K562 (cell line): ENCODE measurements at regions not wholly inside any gene's neighbourhood (a gene's known extent, or its start where the extent isn't known, plus 50 kb on each side); places are given as distances from the start of the nearest gene placed in this dataset.

Experiments used
- ATAC-seq: fragments of 200-7000 bp; cut with Tn5 transposase; 3 replicates; pipeline ENCODE4 v1.9.1; 2020; ENCODE audit warnings: moderate library complexity
- BruUV-seq: library from RNA; stranded (reverse); fragments of 400-500 nt; replicated peaks from 2 replicates; lab custom pipeline; 2021; lab: Mats Ljungman, UMichigan
- CTCF ChIA-PET: fragments of 300-600 bp; formaldehyde crosslinking; extraction: SDS; loops from one replicate; lab custom pipeline; 2021; ENCODE audit warnings: low intra/inter-chr PET ratio; lab: Yijun Ruan, JAX
- POLR2A ChIA-PET: fragments of 300-600, 350-650 bp; sonication (Branson Sonifier 250); formaldehyde crosslinking; extraction: SDS; loops from one replicate; lab custom pipeline; 2021; ENCODE audit warnings: antibody characterized with exemption, inconsistent platforms; lab: Yijun Ruan, JAX
- DNase-seq, 4 experiments: peaks; one replicate each; pipeline versions ENCODE4 v3.0.0 to v3.0.0-alpha.2; 2011 to 2018; ENCODE audit warnings: low spot score in 3 of 4, mixed read lengths in 3 of 4; ENCODE audit errors: extremely low read depth in 1 of 4
- FAIRE-seq: peaks from 2 replicates; lab custom pipeline; 2011; peaks lifted over from hg19 to GRCh38; lab: Jason Lieb, UNC
- H2AFZ ChIP-seq: 2 replicates; pipeline ENCODE4 v1.6.0; 2011; ENCODE audit warnings: low read depth, low read length, control low read depth, inconsistent platforms
- H3K27ac ChIP-seq: fragments of 200-600 bp; 3 replicates; pipeline ENCODE4 v1.8.0; 2011; ENCODE audit warnings: low read depth, mild to moderate bottlenecking, control low read depth, inconsistent platforms, low read length, moderate library complexity, mixed read lengths; ENCODE audit errors: extremely low read depth
- H3K27me3 ChIP-seq, 2 experiments: fragments of 300-600 bp in 1 of 2; 2 replicates in 1 of 2; 3 replicates in 1 of 2; pipeline versions ENCODE4 v1.6.0 to v1.8.0; 2011; ENCODE audit warnings: inconsistent platforms in 2 of 2, low read length in 2 of 2, mild to moderate bottlenecking in 1 of 2, mixed read lengths in 1 of 2, moderate library complexity in 1 of 2; ENCODE audit not compliant: control insufficient read depth in 2 of 2, insufficient read depth in 2 of 2
- H3K36me3 ChIP-seq: fragments of 300-600 bp; 3 replicates; pipeline ENCODE4 v1.8.0; 2011; ENCODE audit warnings: mild to moderate bottlenecking, low read length, inconsistent platforms; ENCODE audit not compliant: control insufficient read depth, insufficient read depth
- H3K4me1 ChIP-seq, 2 experiments: fragments of 200-600 bp in 1 of 2; replicated peaks in 1 of 2; 2 replicates in 1 of 2; 3 replicates in 1 of 2; pipeline versions ENCODE4 v1.5.1 to v1.8.0; 2011; ENCODE audit warnings: inconsistent platforms in 2 of 2, low read length in 2 of 2, mild to moderate bottlenecking in 1 of 2, mixed read lengths in 1 of 2, moderate library complexity in 1 of 2; ENCODE audit not compliant: control insufficient read depth in 2 of 2, insufficient read depth in 2 of 2
- H3K4me2 ChIP-seq: 2 replicates; pipeline ENCODE4 v1.6.1; 2011; ENCODE audit warnings: low read length, control low read depth, inconsistent platforms, mixed read lengths; ENCODE audit not compliant: insufficient read depth
- H3K4me3 ChIP-seq: fragments of 200-600 bp; sonication (generic), shearing (Covaris generic); 2 replicates; pipeline ENCODE4 v1.5.1; 2016; ENCODE audit warnings: control low read depth, inconsistent platforms
- H3K79me2 ChIP-seq: fragments of 200-600 bp; 3 replicates; pipeline ENCODE4 v1.8.0; 2011; ENCODE audit warnings: low read length, inconsistent platforms; ENCODE audit not compliant: control insufficient read depth, insufficient read depth
- H3K9ac ChIP-seq, 2 experiments: 2 replicates each; pipeline versions ENCODE4 v1.6.0 to v1.6.1; 2011; ENCODE audit warnings: low read depth in 2 of 2, low read length in 2 of 2, control low read depth in 1 of 2, inconsistent platforms in 1 of 2, mild to moderate bottlenecking in 1 of 2, mixed read lengths in 1 of 2; ENCODE audit not compliant: insufficient read depth in 1 of 2
- H3K9me1 ChIP-seq: one replicate; pipeline ENCODE4 v1.6.0; 2011; ENCODE audit warnings: inconsistent platforms, mild to moderate bottlenecking, low read length, moderate library complexity; ENCODE audit not compliant: control insufficient read depth, insufficient read depth
- H3K9me3 ChIP-seq: replicated peaks from 2 replicates; pipeline ENCODE4 v1.5.1; 2011; ENCODE audit warnings: low read depth, low read length, inconsistent platforms; ENCODE audit not compliant: control insufficient read depth, insufficient read depth
- H4K20me1 ChIP-seq: replicated peaks from 2 replicates; pipeline ENCODE4 v1.6.1; 2011; ENCODE audit warnings: low read length, inconsistent platforms, mixed read lengths; ENCODE audit not compliant: control insufficient read depth, insufficient read depth
- DLX4 ChIP-seq: fragments of 250-450 bp; sonication (Bioruptor Pico); IDR thresholded peaks from 2 replicates; pipeline ENCODE4 v1.6.1; 2021; ENCODE audit warnings: mild to moderate bottlenecking
- E2F3 ChIP-seq: fragments of 250-450 bp; sonication (Bioruptor Pico); IDR thresholded peaks from 2 replicates; pipeline ENCODE4 v1.4.0; 2020; ENCODE audit warnings: mild to moderate bottlenecking
- HNRNPLL ChIP-seq: fragments of 200-400 bp; formaldehyde crosslinking; IDR thresholded peaks from 2 replicates; pipeline ENCODE4 v1.6.1; 2017; ENCODE audit warnings: low read length, low read depth, mild to moderate bottlenecking; ENCODE audit not compliant: poor library complexity, severe bottlenecking
- KDM5B ChIP-seq: fragments of 200-600 bp; sonication (generic); IDR thresholded peaks from 2 replicates; pipeline ENCODE4 v1.6.1; 2012; ENCODE audit warnings: low read depth, mild to moderate bottlenecking, moderate library complexity, low read length, control low read depth, inconsistent platforms; ENCODE audit not compliant: insufficient replicate concordance
- MAX ChIP-seq: sonication (generic); formaldehyde crosslinking; IDR thresholded peaks from 2 replicates; pipeline ENCODE4 v1.9.0; 2022; ENCODE audit warnings: mild to moderate bottlenecking, missing genetic modification reagents
- PBX2 ChIP-seq, 2 experiments: IDR thresholded peaks in 1 of 2; conservative IDR thresholded peaks in 1 of 2; 2 replicates each; pipeline ENCODE4 v1.6.1; 2016; ENCODE audit warnings: low read depth in 2 of 2, mild to moderate bottlenecking in 1 of 2, missing compliant biosample characterization in 1 of 2, missing genetic modification characterization in 1 of 2, moderate library complexity in 1 of 2
- PRPF4 ChIP-seq: fragments of 200-400 bp; formaldehyde crosslinking; IDR thresholded peaks from one replicate; pipeline ENCODE4 v1.6.1; 2017; ENCODE audit warnings: low read length, low read depth, mild to moderate bottlenecking; ENCODE audit not compliant: insufficient read depth, poor library complexity, severe bottlenecking
- SRF ChIP-seq, 2 experiments: fragments of 250-450, 450-650 bp in 1 of 2; sonication (Bioruptor Pico) in 1 of 2; sonication (generic) in 1 of 2; formaldehyde crosslinking; IDR thresholded peaks; 2 replicates each; pipeline versions ENCODE4 v1.5.0 to v1.5.1; 2020 to 2022; ENCODE audit warnings: mild to moderate bottlenecking in 1 of 2, missing genetic modification reagents in 1 of 2
- TAF15 ChIP-seq: fragments of 200-400 bp; formaldehyde crosslinking; IDR thresholded peaks from 2 replicates; pipeline ENCODE4 v1.6.1; 2017; ENCODE audit warnings: mild to moderate bottlenecking, low read depth, low read length, moderate library complexity
- VEZF1 ChIP-seq: fragments of 200-800 bp; sonication (Bioruptor generic); IDR thresholded peaks from 2 replicates; pipeline ENCODE4 v1.6.1; 2017; ENCODE audit warnings: missing genetic modification characterization, missing compliant biosample characterization
- WGBS: fragments of 100-300 bp; shearing (Covaris generic); methylation state at CpG from one replicate; pipeline ENCODE4 v1.1.6; 2016; ENCODE audit warnings: low coverage, mixed read lengths; ENCODE audit not compliant: insufficient coverage; ENCODE audit errors: missing lambda C conversion rate; 5-methylcytosine and 5-hydroxymethylcytosine counted together
- in situ Hi-C: fragments of 300-500 bp; cut with MboI; formaldehyde crosslinking; loops from 4 replicates; pipeline ENCODE4 v1.15.0; 2018; ENCODE audit warnings: inconsistent platforms, mixed read lengths
- intact Hi-C: fragments of 100-400 bp; cut with micrococcal nuclease; formaldehyde crosslinking; loops from 2 replicates; pipeline ENCODE4 v1.14.2; 2022

- no peak for TF ChIP-seq PBX2 (CRISPR knock-in tag; IDR thresholded peaks at IDR 0.05; ENCODE audit: low read depth)
- TF ChIP-seq PBX2 (tag; conservative IDR thresholded peaks at IDR 0.05; ENCODE audit: low read depth) = no peak
- TF ChIP-seq HNRNPLL = no peak
- no peak for TF ChIP-seq KDM5B
- no peak for TF ChIP-seq PRPF4
Measured at GRCh38 chr18:10120622-10121021, 206.8 kb downstream of the VAPA start (continued).

GRCh38 chr18:10121028-10121427 is 207.2 kb downstream of the VAPA start:
- in situ Hi-C loops = no loop called here
- no peaks in the 10 kb centered on the region for H3K4me1 ChIP-seq
- no peak overlapping the region for H3K9ac ChIP-seq
- H4K20me1 ChIP-seq = no peaks in the 10 kb centered on the region
- DNase-seq = no peak
- H3K27ac ChIP-seq = no peak overlapping the region
- no TSS peak for BruUV-seq
- intact Hi-C loops = no loop called here
- no peaks in the 10 kb centered on the region for H3K79me2 ChIP-seq
- CTCF ChIA-PET = no interaction called here
- ATAC-seq = no peak
- POLR2A ChIA-PET = no interaction called here
- no peak overlapping the region for H3K4me2 ChIP-seq
- WGBS = 0% methylated on average over 1 of the region's 1 CpG
- H3K36me3 ChIP-seq = no peaks in the 10 kb centered on the region
- no peak overlapping the region for H3K4me3 ChIP-seq
- H3K27me3 ChIP-seq = peaks cover 0 to 25% of the 10 kb centered on the region in 2 experiments; a peak in 2 of 5 replicates
- TF ChIP-seq DLX4 (no peak), SRF (CRISPR knock-in tag; IDR thresholded peaks at IDR 0.05) (no peak), VEZF1 (CRISPR knock-in tag) (no peak), MAX (CRISPR knock-in tag) (no peak), E2F3 (CRISPR knock-in tag) (no peak), TAF15 (no peak)
- no peaks in the 10 kb centered on the region for H3K9me3 ChIP-seq
- FAIRE-seq = no peak
- no peaks in the 10 kb centered on the region for H3K9me1 ChIP-seq
- H2AFZ ChIP-seq = no peak overlapping the region
